Upper lobe of left lung (tissue), 6 donors: ENCODE measurements at regions not wholly inside any gene's neighbourhood (a gene's known extent, or its start where the extent isn't known, plus 50 kb on each side); places are given as distances from the start of the nearest gene placed in this dataset.

ENCODE experiments used
- ATAC-seq, 2 donors: fragments of 200-7000 bp; cut with Tn5 transposase; one replicate each; pipeline ENCODE4 v1.9.1; 2022; ENCODE audit warnings: mild to moderate bottlenecking in 2 of 2, moderate library complexity in 2 of 2; ENCODE audit not compliant: low FRiP score in 2 of 2
- DNase-seq, 2 donors: peaks; one replicate each; pipeline ENCODE4 v3.0.0-alpha.2; 2019 to 2020
- H3K27ac ChIP-seq, 4 donors: fragments of 200-600 bp; sonication (generic); one replicate each; pipeline ENCODE4 v1.5.1; 2016 to 2019
- H3K27me3 ChIP-seq, 4 donors: fragments of 200-600 bp; sonication (generic); one replicate each; pipeline ENCODE4 v1.5.1; 2017 to 2019
- H3K36me3 ChIP-seq, 4 donors: fragments of 200-600 bp; sonication (generic); one replicate each; pipeline ENCODE4 v1.5.1; 2016 to 2019
- H3K4me1 ChIP-seq, 4 donors: fragments of 200-600 bp; sonication (generic); one replicate each; pipeline ENCODE4 v1.5.1; 2018 to 2019
- H3K4me3 ChIP-seq, 4 donors: fragments of 200-600 bp; sonication (generic); one replicate each; pipeline ENCODE4 v1.5.1; 2017 to 2019; ENCODE audit warnings: mild to moderate bottlenecking in 2 of 4, moderate library complexity in 1 of 4
- H3K9me3 ChIP-seq, 4 donors: fragments of 200-600 bp; sonication (generic); one replicate each; pipeline ENCODE4 v1.5.1; 2018 to 2019
- EP300 ChIP-seq, 4 donors: sonication (generic); formaldehyde crosslinking; IDR thresholded peaks; one replicate each; pipeline ENCODE4 v1.5.1; 2017; ENCODE audit warnings: antibody characterized with exemption in 4 of 4, control low read depth in 2 of 4
- POLR2A ChIP-seq, 4 donors: fragments of 450-650 bp; IDR thresholded peaks; one replicate each; pipeline ENCODE4 v1.5.1; 2016 to 2017; ENCODE audit warnings: antibody characterized with exemption in 4 of 4, mild to moderate bottlenecking in 2 of 4
- POLR2AphosphoS5 ChIP-seq, 2 donors: sonication (generic); formaldehyde crosslinking; IDR thresholded peaks; one replicate each; pipeline ENCODE4 v1.5.1; 2017; ENCODE audit warnings: antibody characterized with exemption in 2 of 2
- WGBS, 2 donors: methylation state at CpG; one replicate each; pipeline ENCODE4 v1.1.5; 2017 to 2018; 5-methylcytosine and 5-hydroxymethylcytosine counted together
- TF ChIP-seq, protein P1 (sequence below), 6 experiments: fragments of 450-650 bp in 4 of 6; fragments of 200-600 bp in 2 of 6; sonication (generic) in 2 of 6; IDR thresholded peaks; one replicate each; pipeline ENCODE4 v1.5.1; 2016 to 2019; ENCODE audit warnings: antibody characterized with exemption in 6 of 6
- donor health status: DM: no; HTN: no; CAD: no; lungs with moderate emphysema.
- donor health status: DM: no; HTN: yes; CAD: no; lungs with severe emphysema.

DNA sequence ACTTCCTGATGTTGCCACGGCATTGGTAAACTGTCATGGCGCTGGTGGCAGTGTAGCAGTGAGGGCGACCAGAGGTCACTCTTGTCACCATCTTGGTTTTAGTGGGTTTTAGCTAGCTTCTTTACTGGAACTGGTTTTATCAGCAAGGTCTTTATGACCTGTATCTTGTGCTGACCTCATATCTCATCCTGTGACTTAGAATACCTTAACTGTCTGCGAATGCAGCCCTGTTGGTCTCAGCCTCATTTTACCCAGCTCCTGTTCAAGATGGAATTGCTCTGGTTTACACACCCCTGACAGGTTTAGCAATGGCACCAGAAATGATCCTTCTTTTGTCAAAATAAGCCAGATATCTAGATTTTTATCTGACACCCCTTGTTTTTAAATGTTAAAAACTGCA is 85.3 kb downstream of the ARL4A start:
- WGBS, 2 donors = 96 to 100% methylated on average over 4 of the region's 4 CpGs
- H3K27ac ChIP-seq = no peak overlapping the region
- H3K9me3 ChIP-seq = no peaks in the 10 kb centered on the region
- ATAC-seq (no peak), DNase-seq (no peak)
- H3K36me3 ChIP-seq = no peaks in the 10 kb centered on the region
- no peak overlapping the region for H3K4me3 ChIP-seq
- no peaks in the 10 kb centered on the region for H3K27me3 ChIP-seq
- peaks cover 11 to 23% (median 16%) of the 10 kb centered on the region in 4 donors for H3K4me1 ChIP-seq
- no peak for TF ChIP-seq POLR2A (IDR thresholded peaks at IDR 0.05)
- no peak for TF ChIP-seq EP300 (IDR thresholded peaks at IDR 0.05)
- TF ChIP-seq POLR2AphosphoS5 (IDR thresholded peaks at IDR 0.05) = no peak
- TF ChIP-seq, protein P1, sequence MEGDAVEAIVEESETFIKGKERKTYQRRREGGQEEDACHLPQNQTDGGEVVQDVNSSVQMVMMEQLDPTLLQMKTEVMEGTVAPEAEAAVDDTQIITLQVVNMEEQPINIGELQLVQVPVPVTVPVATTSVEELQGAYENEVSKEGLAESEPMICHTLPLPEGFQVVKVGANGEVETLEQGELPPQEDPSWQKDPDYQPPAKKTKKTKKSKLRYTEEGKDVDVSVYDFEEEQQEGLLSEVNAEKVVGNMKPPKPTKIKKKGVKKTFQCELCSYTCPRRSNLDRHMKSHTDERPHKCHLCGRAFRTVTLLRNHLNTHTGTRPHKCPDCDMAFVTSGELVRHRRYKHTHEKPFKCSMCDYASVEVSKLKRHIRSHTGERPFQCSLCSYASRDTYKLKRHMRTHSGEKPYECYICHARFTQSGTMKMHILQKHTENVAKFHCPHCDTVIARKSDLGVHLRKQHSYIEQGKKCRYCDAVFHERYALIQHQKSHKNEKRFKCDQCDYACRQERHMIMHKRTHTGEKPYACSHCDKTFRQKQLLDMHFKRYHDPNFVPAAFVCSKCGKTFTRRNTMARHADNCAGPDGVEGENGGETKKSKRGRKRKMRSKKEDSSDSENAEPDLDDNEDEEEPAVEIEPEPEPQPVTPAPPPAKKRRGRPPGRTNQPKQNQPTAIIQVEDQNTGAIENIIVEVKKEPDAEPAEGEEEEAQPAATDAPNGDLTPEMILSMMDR (IDR thresholded peaks at IDR 0.05) = no peak

DNA sequence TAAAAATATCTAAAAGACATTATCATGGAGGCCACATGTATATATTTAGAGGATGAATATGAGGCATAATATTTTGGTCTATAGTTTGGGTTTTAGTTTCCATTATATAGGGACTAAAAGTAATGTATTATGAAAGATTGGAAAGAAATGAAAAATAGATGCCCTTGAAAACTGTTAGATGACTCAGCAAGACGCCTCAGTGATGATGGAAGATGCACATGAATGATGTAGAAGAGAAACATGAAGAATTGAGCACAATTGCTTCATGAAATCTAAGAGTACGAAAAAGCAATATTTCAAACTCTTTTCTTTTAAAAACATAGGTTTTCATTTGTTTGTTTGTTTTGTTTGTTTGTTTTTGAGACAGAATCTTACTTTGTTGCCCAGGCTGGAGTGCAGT is 89.8 kb downstream of the ARL4A start:
- no peak overlapping the region for H3K4me3 ChIP-seq
- no peak for ATAC-seq
- no peaks in the 10 kb centered on the region for H3K36me3 ChIP-seq
- 87 to 95% methylated on average over 2 of the region's 2 CpGs for WGBS, 2 donors
- H3K4me1 ChIP-seq = no peaks in the 10 kb centered on the region
- no peaks in the 10 kb centered on the region for H3K27me3 ChIP-seq
- DNase-seq = no peak
- H3K27ac ChIP-seq = no peak overlapping the region
- H3K9me3 ChIP-seq = no peaks in the 10 kb centered on the region
- no peak for TF ChIP-seq POLR2A (IDR thresholded peaks at IDR 0.05)
- TF ChIP-seq POLR2AphosphoS5 (IDR thresholded peaks at IDR 0.05) = no peak
- TF ChIP-seq EP300 (IDR thresholded peaks at IDR 0.05) = no peak
- TF ChIP-seq, protein P1 (IDR thresholded peaks at IDR 0.05) = no peak

DNA sequence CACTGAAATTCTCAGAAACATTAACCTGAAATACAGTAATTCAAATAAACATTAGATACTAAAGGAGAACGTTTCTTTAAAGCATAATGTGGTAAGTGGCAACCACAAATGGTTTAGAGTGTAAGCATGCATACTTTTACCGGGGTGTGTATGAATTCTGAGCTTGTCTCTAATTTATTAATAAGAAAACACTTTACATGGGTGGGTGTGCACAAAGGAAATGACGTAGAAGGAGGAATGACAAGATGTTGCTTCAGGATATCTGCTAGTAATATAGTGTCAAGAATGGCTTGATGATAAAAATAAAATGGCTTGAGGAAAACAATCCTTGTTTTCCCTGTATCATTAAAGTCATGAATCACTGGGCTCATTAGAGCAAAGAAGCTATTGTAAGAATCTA is 92.5 kb downstream of the ARL4A start:
- Histone ChIP-seq H3K9me3 (no peaks in the 10 kb centered on the region), H3K4me1 (no peaks in the 10 kb centered on the region), H3K27ac (no peak overlapping the region), H3K36me3 (no peaks in the 10 kb centered on the region), H3K4me3 (no peak overlapping the region), H3K27me3 (no peaks in the 10 kb centered on the region)
- TF ChIP-seq POLR2A (IDR thresholded peaks at IDR 0.05) = no peak
- WGBS, 2 donors = 56 to 62% methylated on average over 3 of the region's 3 CpGs
- DNase-seq = no peak
- no peak for ATAC-seq

DNA sequence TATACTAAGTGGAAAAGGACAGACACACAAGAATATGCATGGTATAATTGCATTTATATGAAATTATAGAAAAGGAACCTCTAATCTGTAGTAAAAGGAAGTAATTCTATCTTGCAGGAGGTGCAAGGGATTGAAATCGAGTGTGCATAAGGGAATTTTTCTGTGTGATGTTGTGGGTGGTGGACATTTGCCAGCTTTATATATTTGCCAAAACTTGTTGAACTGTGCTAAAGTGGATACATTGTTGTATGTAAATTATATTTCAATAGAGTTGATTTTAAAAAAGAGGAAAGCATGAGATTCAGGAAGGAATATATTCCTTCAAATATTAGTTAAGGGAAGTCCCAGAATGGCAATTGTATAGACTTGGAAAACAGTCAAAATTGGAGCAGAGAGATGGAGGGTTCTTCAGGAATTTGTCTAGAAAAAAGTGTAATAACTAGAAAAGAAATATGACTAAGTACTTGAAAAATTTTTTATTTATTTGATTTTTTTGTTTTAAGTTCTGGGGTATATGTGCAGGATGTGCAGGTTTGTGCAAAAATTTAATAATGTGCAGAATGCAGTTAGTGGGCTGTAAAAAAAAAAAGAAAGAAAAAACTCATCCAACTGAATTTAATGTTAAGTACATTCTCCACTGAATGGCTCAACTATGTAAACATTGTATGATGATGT is 96.1 kb downstream of the ARL4A start:
- no peaks in the 10 kb centered on the region for H3K27me3 ChIP-seq
- H3K27ac ChIP-seq = no peak overlapping the region
- DNase-seq (no peak), ATAC-seq (no peak)
- no peaks in the 10 kb centered on the region for H3K36me3 ChIP-seq
- 52 to 59% methylated on average over 1 of the region's 1 CpG for WGBS, 2 donors
- no peaks in the 10 kb centered on the region for H3K4me1 ChIP-seq
- H3K9me3 ChIP-seq = no peaks in the 10 kb centered on the region
- no peak for TF ChIP-seq EP300 (IDR thresholded peaks at IDR 0.05)
- TF ChIP-seq, protein P1 (IDR thresholded peaks at IDR 0.05) = no peak
- no peak for TF ChIP-seq POLR2A (IDR thresholded peaks at IDR 0.05)
- TF ChIP-seq POLR2AphosphoS5 (IDR thresholded peaks at IDR 0.05) = no peak
- no peak overlapping the region for H3K4me3 ChIP-seq

DNA sequence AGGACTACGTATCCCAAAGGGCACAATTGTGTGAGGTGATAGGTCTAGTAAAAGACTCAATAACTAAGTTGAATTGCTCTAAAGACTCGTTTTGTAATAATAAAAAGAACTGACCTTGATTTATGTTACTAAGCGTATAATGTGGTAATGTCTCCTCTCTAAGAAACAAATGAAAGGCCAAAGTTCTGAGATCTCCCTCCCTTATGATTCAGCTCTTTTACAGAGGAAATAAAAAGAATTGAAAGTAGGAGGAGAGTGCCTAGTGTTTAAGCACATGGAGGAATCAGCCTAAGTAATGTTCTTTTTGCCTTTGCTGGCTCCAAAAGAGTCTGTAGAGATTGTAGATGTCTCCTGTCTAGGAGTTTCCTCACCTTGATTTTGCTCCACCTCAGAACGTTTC is 98.0 kb downstream of the ARL4A start:
- no peaks in the 10 kb centered on the region for H3K36me3 ChIP-seq
- no peak overlapping the region for H3K27ac ChIP-seq
- TF ChIP-seq POLR2A (IDR thresholded peaks at IDR 0.05) = no peak
- TF ChIP-seq, protein P1 (IDR thresholded peaks at IDR 0.05) = no peak
- TF ChIP-seq POLR2AphosphoS5 (IDR thresholded peaks at IDR 0.05) = no peak
- no peak for TF ChIP-seq EP300 (IDR thresholded peaks at IDR 0.05)
- no peak overlapping the region for H3K4me3 ChIP-seq
- no peaks in the 10 kb centered on the region for H3K9me3 ChIP-seq
- DNase-seq = no peak
- H3K4me1 ChIP-seq = no peaks in the 10 kb centered on the region
- ATAC-seq = no peak
- no peaks in the 10 kb centered on the region for H3K27me3 ChIP-seq
- 83 to 91% methylated on average over 4 of the region's 4 CpGs for WGBS, 2 donors
